Activated CD4-positive, alpha-beta T cell treated with anti-CD3 and anti-CD28 coated beads, Interleukin-2, amount 10 ng/mL, durations not matched to agents 24 days and 14 days (primary cell): ENCODE measurements at regions not wholly inside any gene's neighbourhood (a gene's known extent, or its start where the extent isn't known, plus 50 kb on each side); places are given as distances from the start of the nearest gene placed in this dataset.

Experiments
- DNase-seq: peaks from one replicate; pipeline ENCODE4 v3.0.0; 2022
- H3K27ac Mint-ChIP-seq: one replicate; pipeline ENCODE4 v1.8.0; 2022; ENCODE audit warnings: mild to moderate bottlenecking, mixed read lengths
- H3K27me3 Mint-ChIP-seq: one replicate; pipeline ENCODE4 v1.8.0; 2022; ENCODE audit warnings: mixed read lengths
- H3K36me3 Mint-ChIP-seq: one replicate; pipeline ENCODE4 v1.8.0; 2022; ENCODE audit warnings: low read depth, mild to moderate bottlenecking, mixed read lengths
- H3K4me1 Mint-ChIP-seq: one replicate; pipeline ENCODE4 v1.8.0; 2021; ENCODE audit warnings: mixed read lengths
- H3K4me3 Mint-ChIP-seq: one replicate; pipeline ENCODE4 v1.8.0; 2022; ENCODE audit warnings: mild to moderate bottlenecking, moderate library complexity, mixed read lengths
- H3K9me3 Mint-ChIP-seq: one replicate; pipeline ENCODE4 v1.8.0; 2021; ENCODE audit warnings: mixed read lengths
- intact Hi-C: fragments of 100-400 bp; cut with micrococcal nuclease; formaldehyde crosslinking; loops from one replicate; pipeline ENCODE4 v1.15.1; 2023

DNA sequence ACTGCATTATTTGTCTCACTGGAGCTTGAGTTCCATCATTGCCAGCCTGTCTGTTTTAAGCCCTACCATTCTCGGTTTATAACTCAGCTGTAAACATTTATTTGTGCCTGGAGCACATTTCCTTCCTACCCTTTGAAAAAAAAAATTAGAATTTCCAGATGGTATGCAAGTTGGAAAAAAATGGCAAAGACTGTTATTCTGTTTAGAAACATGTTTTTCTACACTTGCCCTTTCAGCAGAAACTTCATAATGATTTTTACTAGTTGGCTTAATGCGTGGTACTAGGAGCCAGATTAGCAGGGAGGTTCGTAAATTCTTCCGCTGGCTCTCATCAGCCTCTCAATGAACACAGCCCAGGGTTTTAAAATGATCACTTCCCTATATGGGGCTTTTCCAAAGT is 238.8 kb upstream of the WWC1 start:
- no peak overlapping the region for H3K4me3 Mint-ChIP-seq
- H3K27me3 Mint-ChIP-seq, result no peaks in the 10 kb centered on the region
- no peak overlapping the region for H3K27ac Mint-ChIP-seq
- no peak for DNase-seq
- no peaks in the 10 kb centered on the region for H3K9me3 Mint-ChIP-seq
- H3K4me1 Mint-ChIP-seq, result no peaks in the 10 kb centered on the region
- no peaks in the 10 kb centered on the region for H3K36me3 Mint-ChIP-seq
- intact Hi-C loops, result no loop called here

DNA sequence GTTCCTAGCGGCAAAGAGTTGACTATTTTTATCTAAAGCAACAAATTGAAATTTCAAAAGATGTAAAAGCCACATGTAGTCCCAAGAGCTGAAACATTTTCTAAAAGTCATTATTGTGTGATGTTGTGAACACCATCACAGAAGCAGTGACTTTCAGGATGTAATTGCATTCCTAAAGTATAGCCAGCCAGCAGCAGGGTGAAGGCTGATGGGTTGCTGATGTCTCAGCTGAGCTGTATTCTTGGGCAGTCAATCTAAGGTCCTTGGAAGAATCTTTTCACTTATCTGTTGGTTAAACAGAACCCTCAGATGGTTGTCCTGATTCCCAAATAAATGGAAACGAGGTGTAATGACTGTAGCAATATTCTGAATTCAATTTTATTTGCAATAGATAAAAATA is 237.4 kb upstream of the WWC1 start:
- no peak overlapping the region for H3K4me3 Mint-ChIP-seq
- H3K27me3 Mint-ChIP-seq, result no peaks in the 10 kb centered on the region
- no peaks in the 10 kb centered on the region for H3K4me1 Mint-ChIP-seq
- intact Hi-C loops, result no loop called here
- no peak overlapping the region for H3K27ac Mint-ChIP-seq
- no peaks in the 10 kb centered on the region for H3K9me3 Mint-ChIP-seq
- H3K36me3 Mint-ChIP-seq, result no peaks in the 10 kb centered on the region
- DNase-seq, result no peak

- H3K36me3 Mint-ChIP-seq, result no peaks in the 10 kb centered on the region
- intact Hi-C loops, result no loop called here
- H3K4me1 Mint-ChIP-seq, result no peaks in the 10 kb centered on the region
- H3K4me3 Mint-ChIP-seq, result no peak overlapping the region
- no peak for DNase-seq
- H3K27ac Mint-ChIP-seq, result no peak overlapping the region
- no peaks in the 10 kb centered on the region for H3K27me3 Mint-ChIP-seq
- no peaks in the 10 kb centered on the region for H3K9me3 Mint-ChIP-seq
Observed at GRCh38 chr5:168055141-168055683, 236.2 kb upstream of the WWC1 start.

DNA sequence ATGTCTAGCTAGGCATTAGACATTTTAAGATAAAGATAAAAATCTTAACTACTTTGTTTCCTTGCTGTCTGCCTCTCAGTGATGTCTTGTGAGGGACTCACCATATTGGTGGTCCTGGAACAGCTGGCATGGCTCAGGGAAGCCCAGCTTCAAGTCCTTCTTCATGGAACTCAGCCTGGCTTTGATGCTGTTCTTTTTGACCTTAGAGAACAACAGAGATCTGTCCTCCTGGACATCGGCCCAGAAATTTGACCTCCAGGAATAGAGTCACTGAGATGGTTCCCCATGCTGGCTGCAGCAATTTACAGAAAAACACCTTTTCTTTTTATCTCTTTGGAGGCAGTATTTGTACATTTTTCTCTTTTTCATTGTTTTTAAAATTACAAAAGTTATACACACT is 235.5 kb upstream of the WWC1 start:
- Mint-ChIP-seq H3K9me3 (no peaks in the 10 kb centered on the region), H3K4me1 (no peaks in the 10 kb centered on the region), H3K4me3 (no peak overlapping the region), H3K36me3 (no peaks in the 10 kb centered on the region), H3K27me3 (no peaks in the 10 kb centered on the region), H3K27ac (no peak overlapping the region)
- DNase-seq, result no peak
- intact Hi-C loops, result no loop called here

DNA sequence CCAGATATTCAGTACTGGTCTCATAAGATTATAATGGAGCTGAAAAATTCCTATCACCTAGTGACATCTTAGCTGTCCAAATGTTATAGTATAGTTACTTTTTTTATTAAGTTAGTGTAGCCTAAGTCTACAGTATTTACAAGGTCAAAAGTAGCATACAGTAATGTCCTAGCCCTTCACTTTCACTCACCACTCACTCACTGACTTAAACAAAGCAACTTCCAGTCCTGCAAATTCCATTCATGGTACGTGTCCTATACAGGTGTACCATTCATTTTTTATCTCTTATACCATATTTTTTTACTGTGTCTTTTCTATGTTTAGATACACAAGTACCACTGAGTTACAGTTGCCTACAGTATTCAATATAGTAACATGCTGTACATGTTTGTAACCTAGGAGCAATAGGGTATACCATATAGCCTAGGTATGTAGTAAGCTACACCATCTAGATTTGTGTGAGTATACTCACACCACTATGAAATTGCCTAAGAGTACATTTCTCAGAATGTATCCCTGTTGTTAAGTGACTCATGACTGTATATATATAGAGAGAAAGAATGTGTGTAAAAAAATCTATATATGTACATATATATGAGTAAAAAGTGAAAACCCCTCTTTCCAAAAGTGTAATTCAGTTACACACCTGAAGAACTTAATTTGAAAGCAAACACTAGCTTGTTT is 234.8 kb upstream of the WWC1 start:
- Mint-ChIP-seq H3K9me3 (no peaks in the 10 kb centered on the region), H3K4me1 (no peaks in the 10 kb centered on the region), H3K27ac (no peak overlapping the region), H3K36me3 (no peaks in the 10 kb centered on the region), H3K27me3 (no peaks in the 10 kb centered on the region), H3K4me3 (no peak overlapping the region)
- intact Hi-C loops, result no loop called here
- no peak for DNase-seq

GRCh38 chr5:168057905-168058304 is 233.5 kb upstream of the WWC1 start:
- Mint-ChIP-seq H3K27ac (no peak overlapping the region), H3K9me3 (no peaks in the 10 kb centered on the region), H3K4me3 (no peak overlapping the region), H3K36me3 (no peaks in the 10 kb centered on the region), H3K27me3 (no peaks in the 10 kb centered on the region), H3K4me1 (no peaks in the 10 kb centered on the region)
- no peak for DNase-seq
- intact Hi-C loops, result no loop called here

- Mint-ChIP-seq H3K4me3 (no peak overlapping the region), H3K4me1 (no peaks in the 10 kb centered on the region), H3K36me3 (no peaks in the 10 kb centered on the region), H3K27ac (no peak overlapping the region), H3K27me3 (no peaks in the 10 kb centered on the region), H3K9me3 (no peaks in the 10 kb centered on the region)
- DNase-seq, result no peak
- intact Hi-C loops, result no loop called here
Observed at GRCh38 chr5:168059131-168059530, 232.3 kb upstream of the WWC1 start.

GRCh38 chr5:168062239-168062638 is 229.2 kb upstream of the WWC1 start:
- no peak overlapping the region for H3K27ac Mint-ChIP-seq
- no peak overlapping the region for H3K4me3 Mint-ChIP-seq
- no peak for DNase-seq
- H3K27me3 Mint-ChIP-seq, result no peaks in the 10 kb centered on the region
- intact Hi-C loops, result no loop called here
- H3K9me3 Mint-ChIP-seq, result no peaks in the 10 kb centered on the region
- H3K36me3 Mint-ChIP-seq, result no peaks in the 10 kb centered on the region
- H3K4me1 Mint-ChIP-seq, result no peaks in the 10 kb centered on the region

- no peak overlapping the region for H3K27ac Mint-ChIP-seq
- no peaks in the 10 kb centered on the region for H3K27me3 Mint-ChIP-seq
- no peaks in the 10 kb centered on the region for H3K9me3 Mint-ChIP-seq
- intact Hi-C loops, result no loop called here
- no peak overlapping the region for H3K4me3 Mint-ChIP-seq
- H3K4me1 Mint-ChIP-seq, result no peaks in the 10 kb centered on the region
- no peak for DNase-seq
- H3K36me3 Mint-ChIP-seq, result no peaks in the 10 kb centered on the region
Observed at GRCh38 chr5:168064457-168064856, 227.0 kb upstream of the WWC1 start.

DNA sequence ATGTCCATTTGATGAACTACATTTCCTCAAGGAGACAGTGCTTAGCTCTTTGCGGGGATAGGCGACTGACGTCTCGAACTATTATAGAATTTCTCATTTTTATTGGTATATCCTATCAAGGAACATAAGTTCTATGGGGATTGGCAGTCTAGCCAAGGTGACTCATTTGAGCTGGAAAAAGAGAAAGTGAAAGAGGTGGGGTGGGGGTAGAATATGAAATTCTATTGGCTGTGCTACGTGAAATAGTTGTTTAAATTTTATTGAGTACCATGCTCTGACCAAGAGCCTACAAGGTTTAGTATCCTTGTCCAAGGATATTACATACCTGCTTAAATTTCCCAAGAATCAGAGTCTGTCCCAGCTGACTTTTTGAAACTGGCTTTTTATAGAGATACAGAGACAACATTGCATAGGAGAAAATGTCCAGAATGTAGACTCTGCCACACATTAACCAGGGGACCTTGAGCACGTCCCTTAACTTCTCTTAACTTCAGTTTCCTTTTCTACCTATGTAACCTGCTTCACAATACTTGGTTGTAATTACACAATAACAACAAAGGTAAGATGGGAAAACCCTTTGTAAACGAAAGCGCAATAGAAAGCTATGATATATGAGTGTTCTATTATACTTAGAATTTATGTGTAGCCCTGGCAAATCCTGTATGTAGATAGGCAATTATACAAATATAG is 226.4 kb upstream of the WWC1 start:
- no peaks in the 10 kb centered on the region for H3K4me1 Mint-ChIP-seq
- H3K9me3 Mint-ChIP-seq, result no peaks in the 10 kb centered on the region
- no peak overlapping the region for H3K4me3 Mint-ChIP-seq
- DNase-seq, result no peak
- H3K27me3 Mint-ChIP-seq, result no peaks in the 10 kb centered on the region
- intact Hi-C loops, result no loop called here
- no peak overlapping the region for H3K27ac Mint-ChIP-seq
- H3K36me3 Mint-ChIP-seq, result no peaks in the 10 kb centered on the region

- intact Hi-C loops, result no loop called here
- DNase-seq, result no peak
- Mint-ChIP-seq H3K4me3 (no peak overlapping the region), H3K27ac (no peak overlapping the region), H3K36me3 (no peaks in the 10 kb centered on the region), H3K9me3 (no peaks in the 10 kb centered on the region), H3K27me3 (no peaks in the 10 kb centered on the region), H3K4me1 (no peaks in the 10 kb centered on the region)
Observed at GRCh38 chr5:168066536-168067208, 224.8 kb upstream of the WWC1 start.

DNA sequence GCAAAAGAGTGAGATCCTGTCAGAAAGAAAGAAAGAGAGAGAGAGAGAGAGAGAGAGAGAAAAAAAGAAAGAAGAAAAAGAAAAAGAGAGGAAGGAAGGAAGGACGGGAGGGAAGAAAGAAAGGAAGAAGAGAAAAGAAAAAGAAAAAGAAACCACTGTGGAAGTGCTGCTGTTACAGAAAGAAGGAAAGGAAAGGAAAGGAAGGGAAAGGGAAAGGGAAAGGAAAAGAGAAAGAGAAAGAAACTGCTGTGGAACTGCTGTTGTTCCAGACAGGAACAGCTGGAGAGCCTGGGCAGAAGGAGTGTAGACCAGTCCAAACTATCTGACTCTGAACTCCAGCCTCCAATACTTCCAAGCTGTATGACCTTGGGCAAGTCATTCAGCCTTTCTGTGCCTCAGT is 220.7 kb upstream of the WWC1 start:
- peaks cover 3% of the 10 kb centered on the region for H3K27me3 Mint-ChIP-seq
- H3K4me1 Mint-ChIP-seq, result peaks cover 6% of the 10 kb centered on the region
- intact Hi-C loops, result no loop called here
- no peaks in the 10 kb centered on the region for H3K9me3 Mint-ChIP-seq
- H3K4me3 Mint-ChIP-seq, result no peak overlapping the region
- no peaks in the 10 kb centered on the region for H3K36me3 Mint-ChIP-seq
- no peak for DNase-seq
- H3K27ac Mint-ChIP-seq, result no peak overlapping the region

- Mint-ChIP-seq H3K4me1 (peaks cover 6% of the 10 kb centered on the region), H3K27me3 (peaks cover 3% of the 10 kb centered on the region), H3K9me3 (no peaks in the 10 kb centered on the region), H3K27ac (no peak overlapping the region), H3K36me3 (no peaks in the 10 kb centered on the region), H3K4me3 (no peak overlapping the region)
- no peak for DNase-seq
- intact Hi-C loops, result no loop called here
Observed at GRCh38 chr5:168072665-168073064, 218.8 kb upstream of the WWC1 start.

DNA sequence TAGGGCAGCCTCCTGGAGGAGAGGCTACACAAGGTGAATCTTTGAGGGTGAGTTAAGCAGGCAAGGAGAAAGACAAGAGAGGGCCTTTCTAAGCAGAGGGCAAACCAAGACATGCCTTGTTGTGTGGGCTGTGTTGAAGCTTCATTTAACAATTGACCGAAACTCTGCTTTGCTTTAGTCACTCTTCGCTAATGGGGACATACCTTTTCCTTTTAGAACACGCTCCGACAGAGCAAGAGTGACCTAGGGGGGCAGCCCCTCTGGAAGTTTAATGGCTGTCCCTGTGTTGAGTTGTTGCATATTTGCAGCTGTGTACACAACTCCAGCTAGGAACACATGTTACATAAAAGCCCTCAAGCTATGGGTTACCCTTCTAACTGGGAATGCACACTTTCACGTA is 218.1 kb upstream of the WWC1 start:
- no peak overlapping the region for H3K27ac Mint-ChIP-seq
- H3K36me3 Mint-ChIP-seq, result no peaks in the 10 kb centered on the region
- H3K4me1 Mint-ChIP-seq, result peaks cover 6% of the 10 kb centered on the region
- no peak overlapping the region for H3K4me3 Mint-ChIP-seq
- intact Hi-C loops, result no loop called here
- H3K27me3 Mint-ChIP-seq, result peaks cover 3% of the 10 kb centered on the region
- H3K9me3 Mint-ChIP-seq, result no peaks in the 10 kb centered on the region
- no peak for DNase-seq
